WTC11 (cell line): ENCODE measurements at regions not wholly inside any gene's neighbourhood (a gene's known extent, or its start where the extent isn't known, plus 50 kb on each side); places are given as distances from the start of the nearest gene placed in this dataset.

Experiments
- ATAC-seq: fragments of 200-7000 bp; cut with Tn5 transposase; 2 replicates; pipeline ENCODE4 v1.10.0; 2021; ENCODE audit warnings: mild to moderate bottlenecking, moderate library complexity
- CTCF ChIA-PET: fragments of 300-600 bp; sonication (Branson Sonifier 250); formaldehyde crosslinking; loops from one replicate; lab custom pipeline; 2021; ENCODE audit warnings: antibody characterized with exemption; lab: Charles Lee
- POLR2A ChIA-PET: fragments of 350-600 bp; sonication (Branson Sonifier 250); formaldehyde crosslinking; loops from one replicate; lab custom pipeline; 2021; ENCODE audit warnings: antibody characterized with exemption; lab: Charles Lee
- DNase-seq: peaks from one replicate; pipeline ENCODE4 v3.0.0; 2021; ENCODE audit warnings: low spot score
- H3K27ac Mint-ChIP-seq: 2 replicates; pipeline ENCODE4 v1.8.0; 2021; ENCODE audit warnings: mixed read lengths
- H3K27me3 Mint-ChIP-seq: 2 replicates; pipeline ENCODE4 v1.8.0; 2021; ENCODE audit warnings: low read depth, mild to moderate bottlenecking, moderate library complexity, mixed read lengths
- H3K36me3 Mint-ChIP-seq: 2 replicates; pipeline ENCODE4 v1.8.0; 2021; ENCODE audit warnings: mixed read lengths
- H3K4me1 Mint-ChIP-seq: 2 replicates; pipeline ENCODE4 v1.8.0; 2022; ENCODE audit warnings: mixed read lengths
- H3K4me3 Mint-ChIP-seq: 2 replicates; pipeline ENCODE4 v1.8.0; 2021; ENCODE audit warnings: mild to moderate bottlenecking, moderate library complexity, mixed read lengths
- H3K9me3 Mint-ChIP-seq: 2 replicates; pipeline ENCODE4 v1.8.0; 2021; ENCODE audit warnings: mixed read lengths
- ATF1 ChIP-seq: sonication (generic); formaldehyde crosslinking; IDR thresholded peaks from 2 replicates; pipeline ENCODE4 v1.8.1; 2023; ENCODE audit warnings: mild to moderate bottlenecking, moderate library complexity, missing genetic modification reagents
- ESRRA ChIP-seq: sonication (generic); formaldehyde crosslinking; IDR thresholded peaks from 2 replicates; pipeline ENCODE4 v1.8.1; 2022; ENCODE audit warnings: mild to moderate bottlenecking, missing genetic modification reagents, borderline replicate concordance
- GTF2I ChIP-seq: fragments of 250-450 bp; sonication (Bioruptor Pico); conservative IDR thresholded peaks from 2 replicates; pipeline ENCODE4 v1.4.0; 2021; ENCODE audit warnings: mild to moderate bottlenecking
- JUN ChIP-seq: sonication (generic); formaldehyde crosslinking; IDR thresholded peaks from 2 replicates; pipeline ENCODE4 v1.8.0; 2023; ENCODE audit warnings: mild to moderate bottlenecking, missing genetic modification reagents
- MYBL2 ChIP-seq: sonication (generic); formaldehyde crosslinking; IDR thresholded peaks from 2 replicates; pipeline ENCODE4 v1.8.1; 2023; ENCODE audit warnings: mild to moderate bottlenecking, moderate library complexity, missing genetic modification reagents
- NFE2L1 ChIP-seq: sonication (generic); formaldehyde crosslinking; IDR thresholded peaks from 2 replicates; pipeline ENCODE4 v1.8.1; 2023; ENCODE audit warnings: missing genetic modification reagents
- NFYB ChIP-seq: sonication (generic); formaldehyde crosslinking; conservative IDR thresholded peaks from 2 replicates; pipeline ENCODE4 v1.8.0; 2022; ENCODE audit warnings: low read depth, missing genetic modification reagents
- NR1H2 ChIP-seq: sonication (generic); formaldehyde crosslinking; IDR thresholded peaks from 2 replicates; pipeline ENCODE4 v1.9.0; 2021; ENCODE audit warnings: mild to moderate bottlenecking, moderate library complexity, missing genetic modification reagents
- NR2C2 ChIP-seq: sonication (generic); formaldehyde crosslinking; IDR thresholded peaks from 2 replicates; pipeline ENCODE4 v1.8.0; 2022; ENCODE audit warnings: mild to moderate bottlenecking, missing genetic modification reagents
- OVOL2 ChIP-seq: fragments of 250-450 bp; sonication (Bioruptor Pico); IDR thresholded peaks from 2 replicates; pipeline ENCODE4 v1.9.0; 2021; ENCODE audit warnings: mild to moderate bottlenecking, borderline replicate concordance
- RELA ChIP-seq: sonication (generic); formaldehyde crosslinking; IDR thresholded peaks from 2 replicates; pipeline ENCODE4 v1.8.1; 2022; ENCODE audit warnings: missing genetic modification reagents, mild to moderate bottlenecking, borderline replicate concordance
- SMAD4 ChIP-seq: sonication (generic); formaldehyde crosslinking; IDR thresholded peaks from 2 replicates; pipeline ENCODE4 v1.8.0; 2022; ENCODE audit warnings: mild to moderate bottlenecking, missing genetic modification reagents
- TP53 ChIP-seq: sonication (generic); formaldehyde crosslinking; IDR thresholded peaks from 2 replicates; pipeline ENCODE4 v1.8.1; 2023; ENCODE audit warnings: mild to moderate bottlenecking, missing genetic modification reagents
- ZNF219 ChIP-seq: sonication (generic); formaldehyde crosslinking; IDR thresholded peaks from 2 replicates; pipeline ENCODE4 v1.8.0; 2023; ENCODE audit warnings: missing genetic modification reagents, mild to moderate bottlenecking, borderline replicate concordance
- ZNF396 ChIP-seq: fragments of 250-450 bp; sonication (Bioruptor Pico); IDR thresholded peaks from 2 replicates; pipeline ENCODE4 v1.8.0; 2021; ENCODE audit warnings: mild to moderate bottlenecking, moderate library complexity, borderline replicate concordance
- ZNF416 ChIP-seq: fragments of 250-450 bp; sonication (Bioruptor Pico); IDR thresholded peaks from 2 replicates; pipeline ENCODE4 v1.9.0; 2021; ENCODE audit warnings: mild to moderate bottlenecking, inconsistent platforms
- ZNF671 ChIP-seq: fragments of 250-450 bp; sonication (Bioruptor Pico); IDR thresholded peaks from 2 replicates; pipeline ENCODE4 v1.8.0; 2021; ENCODE audit warnings: mild to moderate bottlenecking
- TF ChIP-seq, protein P1 (sequence below): sonication (generic); formaldehyde crosslinking; IDR thresholded peaks from 2 replicates; pipeline ENCODE4 v1.8.1; 2022; ENCODE audit warnings: low read depth, mild to moderate bottlenecking, moderate library complexity, missing genetic modification reagents, borderline replicate concordance
- TF ChIP-seq, protein P2 (sequence below): sonication (generic); formaldehyde crosslinking; IDR thresholded peaks from 2 replicates; pipeline ENCODE4 v1.8.0; 2023; ENCODE audit warnings: missing genetic modification reagents, mild to moderate bottlenecking, borderline replicate concordance
- TF ChIP-seq, protein P3 (sequence below): sonication (generic); formaldehyde crosslinking; IDR thresholded peaks from 2 replicates; pipeline ENCODE4 v1.8.1; 2023; ENCODE audit warnings: mild to moderate bottlenecking, missing genetic modification reagents
- TF ChIP-seq, protein P4 (sequence below): sonication (generic); formaldehyde crosslinking; IDR thresholded peaks from 2 replicates; pipeline ENCODE4 v1.8.0; 2022; ENCODE audit warnings: mild to moderate bottlenecking, missing genetic modification reagents
- TF ChIP-seq, protein P5 (sequence below): sonication (generic); formaldehyde crosslinking; IDR thresholded peaks from 2 replicates; pipeline ENCODE4 v1.8.0; 2022; ENCODE audit warnings: mild to moderate bottlenecking, missing genetic modification reagents
- TF ChIP-seq, protein P6 (sequence below): sonication (generic); formaldehyde crosslinking; IDR thresholded peaks from 2 replicates; pipeline ENCODE4 v1.8.0; 2023; ENCODE audit warnings: missing genetic modification reagents
- TF ChIP-seq, protein P7 (sequence below): sonication (generic); formaldehyde crosslinking; conservative IDR thresholded peaks from 2 replicates; pipeline ENCODE4 v1.8.1; 2022; ENCODE audit warnings: mild to moderate bottlenecking, missing genetic modification reagents

DNA sequence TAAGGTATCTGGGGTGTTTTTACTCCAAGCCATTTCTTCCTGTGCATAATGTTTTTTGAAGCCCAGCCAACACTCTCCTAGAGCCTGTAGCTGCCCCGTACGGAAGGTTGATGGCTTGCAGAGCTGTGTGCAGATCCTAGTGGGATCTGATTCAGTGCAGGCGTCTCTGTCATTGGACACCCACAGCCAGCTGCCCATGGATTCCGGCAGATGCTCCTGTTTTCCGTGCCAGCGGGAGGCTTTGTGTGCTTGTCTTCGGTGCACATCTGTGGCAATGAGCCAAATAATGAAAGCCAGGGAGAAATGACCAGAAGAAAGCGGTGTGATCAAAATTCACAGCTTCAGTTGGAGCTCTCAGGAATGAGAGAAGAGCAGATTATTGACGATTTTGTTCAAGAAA lies 426.4 kb downstream of the TYW1 start (continued):
- TF ChIP-seq, protein P1, sequence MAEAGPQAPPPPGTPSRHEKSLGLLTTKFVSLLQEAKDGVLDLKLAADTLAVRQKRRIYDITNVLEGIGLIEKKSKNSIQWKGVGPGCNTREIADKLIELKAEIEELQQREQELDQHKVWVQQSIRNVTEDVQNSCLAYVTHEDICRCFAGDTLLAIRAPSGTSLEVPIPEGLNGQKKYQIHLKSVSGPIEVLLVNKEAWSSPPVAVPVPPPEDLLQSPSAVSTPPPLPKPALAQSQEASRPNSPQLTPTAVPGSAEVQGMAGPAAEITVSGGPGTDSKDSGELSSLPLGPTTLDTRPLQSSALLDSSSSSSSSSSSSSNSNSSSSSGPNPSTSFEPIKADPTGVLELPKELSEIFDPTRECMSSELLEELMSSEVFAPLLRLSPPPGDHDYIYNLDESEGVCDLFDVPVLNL: no peak
- TF ChIP-seq TP53 (CRISPR knock-in tag) (no peak), RELA (no peak), ESRRA (CRISPR knock-in tag) (no peak), ZNF671 (CRISPR knock-in tag) (no peak), GTF2I (no peak)

DNA sequence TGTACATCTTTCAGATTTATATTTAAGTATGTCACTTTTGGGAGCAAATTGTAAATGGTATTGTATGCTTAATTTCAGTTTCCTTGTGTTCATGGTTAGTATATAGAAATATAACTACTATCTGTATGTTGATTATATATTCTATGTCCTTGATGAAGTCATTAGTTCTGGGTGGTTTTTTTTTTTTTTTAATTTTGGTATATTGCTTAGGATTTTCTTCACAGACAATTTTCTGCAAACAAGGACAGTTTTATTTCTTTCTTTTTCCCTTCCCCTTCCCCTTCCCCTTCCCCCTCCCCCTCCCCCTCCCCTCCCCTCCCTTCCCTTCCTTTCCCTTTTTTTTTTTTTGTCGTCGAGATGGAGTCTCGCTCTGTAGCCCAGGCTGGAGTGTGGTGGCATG lies 430.0 kb downstream of the TYW1 start:
- ATAC-seq: no peak

DNA sequence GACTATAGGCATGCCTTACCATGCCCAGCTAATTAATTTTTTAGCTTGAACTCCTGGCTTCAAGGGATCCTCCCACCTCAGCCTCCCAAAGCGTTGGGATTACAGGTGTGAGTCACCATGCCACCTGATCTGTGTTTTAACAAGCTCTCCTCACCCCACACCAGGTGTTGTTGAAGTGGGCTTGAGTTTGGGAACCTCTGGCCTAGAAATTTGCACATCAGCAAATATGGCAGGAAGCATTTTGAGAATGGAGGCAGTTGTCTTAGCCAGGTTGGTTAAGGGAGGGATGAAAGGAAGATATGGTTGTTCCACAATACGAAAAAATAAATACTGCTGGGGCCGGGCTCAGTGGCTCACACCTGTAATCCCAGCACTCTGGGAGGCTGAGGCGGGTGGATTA lies 433.1 kb downstream of the TYW1 start:
- H3K27ac Mint-ChIP-seq: no peak overlapping the region
- POLR2A ChIA-PET: no interaction called here
- H3K36me3 Mint-ChIP-seq: peaks cover 12% of the 10 kb centered on the region
- CTCF ChIA-PET: interaction anchor here (0.8 kb wide), 1 partner anchor 55 kb away, joined by 3 read pairs; no protein-coding TSS in a partner anchor
- no peaks in the 10 kb centered on the region for H3K4me1 Mint-ChIP-seq
- no peak overlapping the region for H3K4me3 Mint-ChIP-seq
- DNase-seq: no peak
- H3K9me3 Mint-ChIP-seq: peaks cover 31% of the 10 kb centered on the region
- no peak for ATAC-seq
- H3K27me3 Mint-ChIP-seq: peaks cover 5% of the 10 kb centered on the region; the same call in 1 of the 2 replicates
- TF ChIP-seq ZNF396 (CRISPR knock-in tag) (no peak), NR2C2 (CRISPR knock-in tag) (no peak), ZNF416 (CRISPR knock-in tag) (no peak), NFYB (no peak), NFE2L1 (CRISPR knock-in tag) (no peak)
- TF ChIP-seq, protein P2, sequence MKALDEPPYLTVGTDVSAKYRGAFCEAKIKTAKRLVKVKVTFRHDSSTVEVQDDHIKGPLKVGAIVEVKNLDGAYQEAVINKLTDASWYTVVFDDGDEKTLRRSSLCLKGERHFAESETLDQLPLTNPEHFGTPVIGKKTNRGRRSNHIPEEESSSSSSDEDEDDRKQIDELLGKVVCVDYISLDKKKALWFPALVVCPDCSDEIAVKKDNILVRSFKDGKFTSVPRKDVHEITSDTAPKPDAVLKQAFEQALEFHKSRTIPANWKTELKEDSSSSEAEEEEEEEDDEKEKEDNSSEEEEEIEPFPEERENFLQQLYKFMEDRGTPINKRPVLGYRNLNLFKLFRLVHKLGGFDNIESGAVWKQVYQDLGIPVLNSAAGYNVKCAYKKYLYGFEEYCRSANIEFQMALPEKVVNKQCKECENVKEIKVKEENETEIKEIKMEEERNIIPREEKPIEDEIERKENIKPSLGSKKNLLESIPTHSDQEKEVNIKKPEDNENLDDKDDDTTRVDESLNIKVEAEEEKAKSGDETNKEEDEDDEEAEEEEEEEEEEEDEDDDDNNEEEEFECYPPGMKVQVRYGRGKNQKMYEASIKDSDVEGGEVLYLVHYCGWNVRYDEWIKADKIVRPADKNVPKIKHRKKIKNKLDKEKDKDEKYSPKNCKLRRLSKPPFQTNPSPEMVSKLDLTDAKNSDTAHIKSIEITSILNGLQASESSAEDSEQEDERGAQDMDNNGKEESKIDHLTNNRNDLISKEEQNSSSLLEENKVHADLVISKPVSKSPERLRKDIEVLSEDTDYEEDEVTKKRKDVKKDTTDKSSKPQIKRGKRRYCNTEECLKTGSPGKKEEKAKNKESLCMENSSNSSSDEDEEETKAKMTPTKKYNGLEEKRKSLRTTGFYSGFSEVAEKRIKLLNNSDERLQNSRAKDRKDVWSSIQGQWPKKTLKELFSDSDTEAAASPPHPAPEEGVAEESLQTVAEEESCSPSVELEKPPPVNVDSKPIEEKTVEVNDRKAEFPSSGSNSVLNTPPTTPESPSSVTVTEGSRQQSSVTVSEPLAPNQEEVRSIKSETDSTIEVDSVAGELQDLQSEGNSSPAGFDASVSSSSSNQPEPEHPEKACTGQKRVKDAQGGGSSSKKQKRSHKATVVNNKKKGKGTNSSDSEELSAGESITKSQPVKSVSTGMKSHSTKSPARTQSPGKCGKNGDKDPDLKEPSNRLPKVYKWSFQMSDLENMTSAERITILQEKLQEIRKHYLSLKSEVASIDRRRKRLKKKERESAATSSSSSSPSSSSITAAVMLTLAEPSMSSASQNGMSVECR (CRISPR knock-in tag): no peak

More for the DNA sequence above, 430.0 kb downstream of the TYW1 start:
- H3K36me3 Mint-ChIP-seq: peaks cover 3% of the 10 kb centered on the region; the same call in 1 of the 2 replicates
- TF ChIP-seq SMAD4 (CRISPR knock-in tag): no peak
- TF ChIP-seq, protein P3, sequence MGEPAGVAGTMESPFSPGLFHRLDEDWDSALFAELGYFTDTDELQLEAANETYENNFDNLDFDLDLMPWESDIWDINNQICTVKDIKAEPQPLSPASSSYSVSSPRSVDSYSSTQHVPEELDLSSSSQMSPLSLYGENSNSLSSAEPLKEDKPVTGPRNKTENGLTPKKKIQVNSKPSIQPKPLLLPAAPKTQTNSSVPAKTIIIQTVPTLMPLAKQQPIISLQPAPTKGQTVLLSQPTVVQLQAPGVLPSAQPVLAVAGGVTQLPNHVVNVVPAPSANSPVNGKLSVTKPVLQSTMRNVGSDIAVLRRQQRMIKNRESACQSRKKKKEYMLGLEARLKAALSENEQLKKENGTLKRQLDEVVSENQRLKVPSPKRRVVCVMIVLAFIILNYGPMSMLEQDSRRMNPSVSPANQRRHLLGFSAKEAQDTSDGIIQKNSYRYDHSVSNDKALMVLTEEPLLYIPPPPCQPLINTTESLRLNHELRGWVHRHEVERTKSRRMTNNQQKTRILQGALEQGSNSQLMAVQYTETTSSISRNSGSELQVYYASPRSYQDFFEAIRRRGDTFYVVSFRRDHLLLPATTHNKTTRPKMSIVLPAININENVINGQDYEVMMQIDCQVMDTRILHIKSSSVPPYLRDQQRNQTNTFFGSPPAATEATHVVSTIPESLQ: no peak
- TF ChIP-seq, protein P4, sequence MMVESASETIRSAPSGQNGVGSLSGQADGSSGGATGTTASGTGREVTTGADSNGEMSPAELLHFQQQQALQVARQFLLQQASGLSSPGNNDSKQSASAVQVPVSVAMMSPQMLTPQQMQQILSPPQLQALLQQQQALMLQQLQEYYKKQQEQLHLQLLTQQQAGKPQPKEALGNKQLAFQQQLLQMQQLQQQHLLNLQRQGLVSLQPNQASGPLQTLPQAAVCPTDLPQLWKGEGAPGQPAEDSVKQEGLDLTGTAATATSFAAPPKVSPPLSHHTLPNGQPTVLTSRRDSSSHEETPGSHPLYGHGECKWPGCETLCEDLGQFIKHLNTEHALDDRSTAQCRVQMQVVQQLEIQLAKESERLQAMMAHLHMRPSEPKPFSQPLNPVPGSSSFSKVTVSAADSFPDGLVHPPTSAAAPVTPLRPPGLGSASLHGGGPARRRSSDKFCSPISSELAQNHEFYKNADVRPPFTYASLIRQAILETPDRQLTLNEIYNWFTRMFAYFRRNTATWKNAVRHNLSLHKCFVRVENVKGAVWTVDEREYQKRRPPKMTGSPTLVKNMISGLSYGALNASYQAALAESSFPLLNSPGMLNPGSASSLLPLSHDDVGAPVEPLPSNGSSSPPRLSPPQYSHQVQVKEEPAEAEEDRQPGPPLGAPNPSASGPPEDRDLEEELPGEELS (CRISPR knock-in tag): no peak
- no peak for TF ChIP-seq NR1H2 (CRISPR knock-in tag)
- no peak for TF ChIP-seq ATF1 (CRISPR knock-in tag)
- TF ChIP-seq OVOL2 (CRISPR knock-in tag): no peak
- no peak for TF ChIP-seq JUN
- TF ChIP-seq, protein P5, sequence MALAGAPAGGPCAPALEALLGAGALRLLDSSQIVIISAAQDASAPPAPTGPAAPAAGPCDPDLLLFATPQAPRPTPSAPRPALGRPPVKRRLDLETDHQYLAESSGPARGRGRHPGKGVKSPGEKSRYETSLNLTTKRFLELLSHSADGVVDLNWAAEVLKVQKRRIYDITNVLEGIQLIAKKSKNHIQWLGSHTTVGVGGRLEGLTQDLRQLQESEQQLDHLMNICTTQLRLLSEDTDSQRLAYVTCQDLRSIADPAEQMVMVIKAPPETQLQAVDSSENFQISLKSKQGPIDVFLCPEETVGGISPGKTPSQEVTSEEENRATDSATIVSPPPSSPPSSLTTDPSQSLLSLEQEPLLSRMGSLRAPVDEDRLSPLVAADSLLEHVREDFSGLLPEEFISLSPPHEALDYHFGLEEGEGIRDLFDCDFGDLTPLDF (CRISPR knock-in tag): no peak
- TF ChIP-seq, protein P6, sequence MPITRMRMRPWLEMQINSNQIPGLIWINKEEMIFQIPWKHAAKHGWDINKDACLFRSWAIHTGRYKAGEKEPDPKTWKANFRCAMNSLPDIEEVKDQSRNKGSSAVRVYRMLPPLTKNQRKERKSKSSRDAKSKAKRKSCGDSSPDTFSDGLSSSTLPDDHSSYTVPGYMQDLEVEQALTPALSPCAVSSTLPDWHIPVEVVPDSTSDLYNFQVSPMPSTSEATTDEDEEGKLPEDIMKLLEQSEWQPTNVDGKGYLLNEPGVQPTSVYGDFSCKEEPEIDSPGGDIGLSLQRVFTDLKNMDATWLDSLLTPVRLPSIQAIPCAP: no peak
- TF ChIP-seq MYBL2 (CRISPR knock-in tag): no peak
- TF ChIP-seq ZNF219: no peak
- TF ChIP-seq, protein P7, sequence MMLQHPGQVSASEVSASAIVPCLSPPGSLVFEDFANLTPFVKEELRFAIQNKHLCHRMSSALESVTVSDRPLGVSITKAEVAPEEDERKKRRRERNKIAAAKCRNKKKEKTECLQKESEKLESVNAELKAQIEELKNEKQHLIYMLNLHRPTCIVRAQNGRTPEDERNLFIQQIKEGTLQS (CRISPR knock-in tag): no peak
- TF ChIP-seq, all 79 proteins: peak for 0
- no peak overlapping the region for H3K27ac Mint-ChIP-seq
- ChIA-PET POLR2A (no interaction called here), CTCF (no interaction called here)
- DNase-seq: no peak
- no peaks in the 10 kb centered on the region for H3K4me1 Mint-ChIP-seq
- H3K27me3 Mint-ChIP-seq: no peaks in the 10 kb centered on the region; the same call in 1 of the 2 replicates
- H3K9me3 Mint-ChIP-seq: peaks cover 18% of the 10 kb centered on the region
- no peak overlapping the region for H3K4me3 Mint-ChIP-seq
